Ovary (tissue), 7 donors: ENCODE measurements at regions not wholly inside any gene's neighbourhood (a gene's known extent, or its start where the extent isn't known, plus 50 kb on each side); places are given as distances from the start of the nearest gene placed in this dataset.

Experiments
- DNase-seq, 5 donors: peaks; one replicate each; pipeline ENCODE4 v3.0.0-alpha.2; 2019 to 2020
- H3K27ac ChIP-seq, 2 donors: fragments of 200-600 bp; one replicate each; pipeline versions ENCODE4 v1.5.1 to v1.8.0; 2019 to 2022
- H3K27me3 ChIP-seq: fragments of 200-600 bp; one replicate; pipeline ENCODE4 v1.8.0; 2022
- H3K36me3 ChIP-seq: fragments of 200-600 bp; sonication (generic); one replicate; pipeline ENCODE4 v1.5.1; 2019
- H3K4me1 ChIP-seq: one replicate; pipeline ENCODE4 v1.8.1; 2013; ENCODE audit warnings: mild to moderate bottlenecking, moderate library complexity; ENCODE audit not compliant: insufficient read depth
- H3K4me3 ChIP-seq: fragments of 200-600 bp; sonication (generic); one replicate; pipeline ENCODE4 v1.5.1; 2017
- H3K9me3 ChIP-seq, 2 donors: fragments of 200-600 bp in 1 of 2; sonication (generic) in 1 of 2; one replicate each; pipeline versions ENCODE4 v1.5.1 to v1.8.1; 2013 to 2019; ENCODE audit warnings: mild to moderate bottlenecking in 1 of 2, moderate library complexity in 1 of 2
- EP300 ChIP-seq: sonication (generic); formaldehyde crosslinking; IDR thresholded peaks from one replicate; pipeline ENCODE4 v1.6.1; 2017; ENCODE audit warnings: antibody characterized with exemption
- POLR2A ChIP-seq: fragments of 450-650 bp; IDR thresholded peaks from one replicate; pipeline ENCODE4 v1.6.1; 2017; ENCODE audit warnings: antibody characterized with exemption, mild to moderate bottlenecking, moderate library complexity
- WGBS, 3 donors: extraction: QIAGEN DNeasy Blood & Tissue Kit in 1 of 3; methylation state at CpG; one replicate each; pipeline versions ENCODE4 v1.1.5 to v1.1.7; 2013 to 2017; 5-methylcytosine and 5-hydroxymethylcytosine counted together
- intact Hi-C, 4 donors: fragments of 100-400 bp; cut with DNase I; formaldehyde crosslinking; loops; one replicate each; pipeline versions ENCODE4 v1.11.0 to v1.15.1; 2022 to 2023
- TF ChIP-seq, protein P1 (sequence below), 3 donors: fragments of 450-650 bp in 2 of 3; fragments of 200-600 bp in 1 of 3; IDR thresholded peaks; one replicate each; pipeline versions ENCODE4 v1.5.1 to v1.8.0; 2016 to 2022; ENCODE audit warnings: antibody characterized with exemption in 3 of 3, mild to moderate bottlenecking in 1 of 3
- donor health status: DM: no; HTN: no; CAD: no; lungs with moderate emphysema.
- donor health status: DM: no; HTN: no; CAD: no.
- donor health status: Bipolar disorder and iron deficiency.
- donor health status: DM: no; HTN: no; CAD: no.
- donor health status: DM: yes; HTN: yes; CAD: no.

DNA sequence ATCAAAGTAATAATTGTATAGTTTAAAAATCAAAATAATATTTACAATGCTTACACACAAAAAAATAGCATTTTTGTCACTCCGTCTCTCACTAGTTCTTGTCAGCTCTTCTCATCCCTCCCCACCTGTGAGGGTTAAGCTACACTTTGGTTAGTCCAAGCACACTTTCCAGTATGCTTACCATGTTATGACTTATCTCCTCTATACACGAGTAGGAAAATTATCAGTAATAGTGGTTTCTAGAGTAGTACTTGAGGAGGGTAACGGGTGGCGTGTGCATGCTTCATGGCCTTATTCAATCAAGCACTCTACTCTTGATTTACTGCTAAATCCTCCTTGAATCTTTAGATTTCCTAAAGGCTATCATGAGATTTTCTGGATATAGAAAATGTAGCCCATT, 443.7 kb downstream of the UTRN start:
- Histone ChIP-seq H3K36me3 (no peaks in the 10 kb centered on the region), H3K4me3 (no peak overlapping the region), H3K9me3 (no peaks in the 10 kb centered on the region), H3K27ac (no peak overlapping the region), H3K4me1 (no peaks in the 10 kb centered on the region), H3K27me3 (no peaks in the 10 kb centered on the region)
- TF ChIP-seq POLR2A = no peak
- intact Hi-C loops = no loop called here
- WGBS, 3 donors = 82 to 85% (median 84%) methylated on average over 4 of the region's 4 CpGs
- DNase-seq = no peak

DNA sequence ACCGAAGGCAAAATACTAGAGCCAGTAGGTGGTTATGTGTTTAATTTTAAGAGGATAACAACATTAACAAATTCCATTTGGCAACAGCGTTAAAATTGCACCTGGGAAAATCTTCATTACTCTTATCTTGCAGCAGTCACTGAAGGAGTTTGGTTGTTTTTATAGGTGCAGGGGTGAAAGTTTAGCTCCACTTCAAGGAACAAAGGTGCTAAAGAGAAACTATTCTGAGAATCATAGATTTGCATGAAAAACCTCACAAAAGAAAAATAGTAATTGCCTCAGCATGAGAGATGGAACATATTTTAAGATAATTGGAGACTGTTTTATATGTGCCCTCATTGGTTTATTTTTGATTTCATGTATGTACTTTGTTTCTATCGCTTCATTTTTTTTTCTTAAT, 444.4 kb downstream of the UTRN start:
- Histone ChIP-seq H3K27ac (no peak overlapping the region), H3K27me3 (no peaks in the 10 kb centered on the region), H3K4me3 (no peak overlapping the region), H3K9me3 (no peaks in the 10 kb centered on the region), H3K4me1 (no peaks in the 10 kb centered on the region), H3K36me3 (no peaks in the 10 kb centered on the region)
- DNase-seq = no peak
- 64 to 75% (median 67%) methylated on average over 3 of the region's 3 CpGs for WGBS, 3 donors
- TF ChIP-seq, protein P1, sequence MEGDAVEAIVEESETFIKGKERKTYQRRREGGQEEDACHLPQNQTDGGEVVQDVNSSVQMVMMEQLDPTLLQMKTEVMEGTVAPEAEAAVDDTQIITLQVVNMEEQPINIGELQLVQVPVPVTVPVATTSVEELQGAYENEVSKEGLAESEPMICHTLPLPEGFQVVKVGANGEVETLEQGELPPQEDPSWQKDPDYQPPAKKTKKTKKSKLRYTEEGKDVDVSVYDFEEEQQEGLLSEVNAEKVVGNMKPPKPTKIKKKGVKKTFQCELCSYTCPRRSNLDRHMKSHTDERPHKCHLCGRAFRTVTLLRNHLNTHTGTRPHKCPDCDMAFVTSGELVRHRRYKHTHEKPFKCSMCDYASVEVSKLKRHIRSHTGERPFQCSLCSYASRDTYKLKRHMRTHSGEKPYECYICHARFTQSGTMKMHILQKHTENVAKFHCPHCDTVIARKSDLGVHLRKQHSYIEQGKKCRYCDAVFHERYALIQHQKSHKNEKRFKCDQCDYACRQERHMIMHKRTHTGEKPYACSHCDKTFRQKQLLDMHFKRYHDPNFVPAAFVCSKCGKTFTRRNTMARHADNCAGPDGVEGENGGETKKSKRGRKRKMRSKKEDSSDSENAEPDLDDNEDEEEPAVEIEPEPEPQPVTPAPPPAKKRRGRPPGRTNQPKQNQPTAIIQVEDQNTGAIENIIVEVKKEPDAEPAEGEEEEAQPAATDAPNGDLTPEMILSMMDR (IDR thresholded peaks at IDR 0.05) = no peak
- TF ChIP-seq POLR2A (no peak), EP300 (no peak)
- intact Hi-C loops = no loop called here

DNA sequence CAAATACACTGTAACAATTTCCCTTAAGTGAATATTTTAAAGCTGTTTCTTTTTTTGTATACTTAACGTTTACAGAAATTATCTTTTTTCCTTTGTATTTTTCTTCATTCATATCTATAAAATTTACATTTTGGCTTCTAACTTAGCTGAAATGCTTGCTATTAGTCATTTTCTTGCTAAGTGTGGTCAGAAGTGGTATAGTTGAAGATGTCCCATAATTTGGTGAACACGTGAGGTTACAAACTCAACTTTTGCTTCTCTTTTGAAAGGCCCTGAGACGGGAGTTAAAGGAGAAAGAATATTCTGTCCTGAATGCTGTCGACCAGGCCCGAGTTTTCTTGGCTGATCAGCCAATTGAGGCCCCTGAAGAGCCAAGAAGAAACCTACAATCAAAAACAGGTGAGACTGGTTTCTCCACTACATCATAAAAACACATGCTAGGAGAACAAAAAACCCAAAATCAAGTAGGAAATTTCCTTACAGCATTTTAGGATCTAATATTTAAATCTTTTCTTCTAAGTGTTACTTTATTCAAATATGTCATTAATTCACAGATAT, 445.0 kb downstream of the UTRN start:
- Histone ChIP-seq H3K27ac (no peak overlapping the region), H3K4me1 (no peaks in the 10 kb centered on the region), H3K9me3 (no peaks in the 10 kb centered on the region), H3K36me3 (no peaks in the 10 kb centered on the region), H3K27me3 (no peaks in the 10 kb centered on the region), H3K4me3 (no peak overlapping the region)
- 84 to 87% (median 84%) methylated on average over 5 of the region's 5 CpGs for WGBS, 3 donors
- TF ChIP-seq POLR2A (no peak), EP300 (no peak)
- TF ChIP-seq, protein P1 (IDR thresholded peaks at IDR 0.05) = no peak
- intact Hi-C loops = no loop called here
- no peak for DNase-seq

DNA sequence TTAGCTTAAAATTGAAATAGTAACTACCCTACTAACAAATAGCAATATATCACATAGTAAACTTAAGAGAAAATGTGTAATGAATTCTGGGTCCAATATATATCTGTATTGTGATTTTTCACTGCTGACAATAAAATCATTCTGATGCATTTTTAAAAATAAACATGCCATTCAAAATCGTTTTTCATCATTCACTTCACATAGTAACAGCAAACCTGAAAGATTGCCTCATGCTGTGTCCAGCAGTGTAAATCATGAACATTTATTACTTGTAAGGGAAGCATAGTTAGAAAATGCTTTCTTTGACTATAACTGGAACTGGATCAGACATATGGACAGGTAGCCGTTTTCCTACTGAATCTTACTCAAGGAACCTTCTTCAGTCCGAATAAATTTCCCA, 446.1 kb downstream of the UTRN start:
- WGBS, 3 donors = 82 to 90% (median 88%) methylated on average over 3 of the region's 3 CpGs
- intact Hi-C loops = no loop called here
- Histone ChIP-seq H3K27ac (no peak overlapping the region), H3K27me3 (no peaks in the 10 kb centered on the region), H3K4me3 (no peak overlapping the region), H3K4me1 (no peaks in the 10 kb centered on the region), H3K9me3 (no peaks in the 10 kb centered on the region), H3K36me3 (no peaks in the 10 kb centered on the region)
- no peak for DNase-seq
- TF ChIP-seq, protein P1 (IDR thresholded peaks at IDR 0.05) = no peak
- TF ChIP-seq EP300 = no peak
- TF ChIP-seq POLR2A = no peak

DNA sequence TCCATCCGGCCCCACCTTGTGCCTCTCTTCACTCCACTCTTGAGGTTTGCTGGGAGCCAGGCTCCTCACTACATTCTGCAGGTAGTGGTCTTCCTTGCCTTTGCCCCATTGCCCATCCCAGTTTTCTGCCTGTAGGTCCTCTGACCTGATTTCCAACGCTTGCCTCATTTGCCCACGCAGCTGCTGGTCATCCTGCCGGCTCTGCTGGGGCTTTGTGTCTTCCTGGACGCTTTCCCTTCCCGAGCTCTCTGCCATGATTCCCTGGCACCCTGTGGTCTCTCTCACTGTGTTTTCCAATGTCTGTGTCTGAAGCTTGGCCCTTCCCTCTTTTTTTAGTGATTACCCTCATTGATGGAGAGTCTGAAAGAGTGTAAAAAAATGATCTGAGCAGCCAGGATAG, 451.6 kb downstream of the UTRN start:
- Histone ChIP-seq H3K27ac (no peak overlapping the region), H3K4me1 (no peaks in the 10 kb centered on the region), H3K9me3 (no peaks in the 10 kb centered on the region), H3K4me3 (no peak overlapping the region), H3K27me3 (no peaks in the 10 kb centered on the region), H3K36me3 (no peaks in the 10 kb centered on the region)
- TF ChIP-seq EP300 (no peak), POLR2A (no peak)
- TF ChIP-seq, protein P1 (IDR thresholded peaks at IDR 0.05) = no peak
- 93 to 96% (median 94%) methylated on average over 6 of the region's 6 CpGs for WGBS, 3 donors
- no peak for DNase-seq
- intact Hi-C loops = no loop called here
